ENCODE measurements at regions not wholly inside any gene's neighbourhood (a gene's known extent, or its start where the extent isn't known, plus 50 kb on each side); places are given as distances from the start of the nearest gene placed in this dataset.

- no peak for FAIRE-seq
Observed at GRCh38 chrX:39605866-39606265, 491.9 kb downstream of the BCOR start.

DNA sequence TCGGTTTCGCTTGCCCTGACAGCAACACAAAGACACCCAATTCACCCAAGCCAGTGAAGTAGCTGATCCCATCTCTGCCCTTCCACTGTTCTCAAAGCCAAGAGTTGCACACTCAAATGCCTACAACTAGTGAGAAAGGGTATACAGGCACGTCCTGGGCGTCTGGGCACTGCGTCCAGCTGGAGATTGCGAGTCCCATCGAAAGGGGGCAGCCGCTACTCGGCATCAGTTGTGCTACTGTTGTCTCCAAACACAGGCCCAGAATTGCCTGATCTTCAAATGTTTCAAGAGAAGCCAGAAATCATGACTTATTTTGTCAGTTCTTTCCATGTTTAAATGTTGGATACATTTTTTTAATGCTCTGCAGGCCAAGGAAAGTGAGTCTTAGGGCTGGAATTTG lies 487.8 kb downstream of the BCOR start:
- no peak overlapping the region for H3K27ac ChIP-seq (ENCODE audit: control insufficient read depth, insufficient read depth, low read length)
- TF ChIP-seq, protein P1, sequence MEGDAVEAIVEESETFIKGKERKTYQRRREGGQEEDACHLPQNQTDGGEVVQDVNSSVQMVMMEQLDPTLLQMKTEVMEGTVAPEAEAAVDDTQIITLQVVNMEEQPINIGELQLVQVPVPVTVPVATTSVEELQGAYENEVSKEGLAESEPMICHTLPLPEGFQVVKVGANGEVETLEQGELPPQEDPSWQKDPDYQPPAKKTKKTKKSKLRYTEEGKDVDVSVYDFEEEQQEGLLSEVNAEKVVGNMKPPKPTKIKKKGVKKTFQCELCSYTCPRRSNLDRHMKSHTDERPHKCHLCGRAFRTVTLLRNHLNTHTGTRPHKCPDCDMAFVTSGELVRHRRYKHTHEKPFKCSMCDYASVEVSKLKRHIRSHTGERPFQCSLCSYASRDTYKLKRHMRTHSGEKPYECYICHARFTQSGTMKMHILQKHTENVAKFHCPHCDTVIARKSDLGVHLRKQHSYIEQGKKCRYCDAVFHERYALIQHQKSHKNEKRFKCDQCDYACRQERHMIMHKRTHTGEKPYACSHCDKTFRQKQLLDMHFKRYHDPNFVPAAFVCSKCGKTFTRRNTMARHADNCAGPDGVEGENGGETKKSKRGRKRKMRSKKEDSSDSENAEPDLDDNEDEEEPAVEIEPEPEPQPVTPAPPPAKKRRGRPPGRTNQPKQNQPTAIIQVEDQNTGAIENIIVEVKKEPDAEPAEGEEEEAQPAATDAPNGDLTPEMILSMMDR (optimal IDR thresholded peaks at IDR 0.05 in 1 of 3, IDR thresholded peaks at IDR 0.05 in 1 of 3, conservative IDR thresholded peaks at IDR 0.05 in 1 of 3; ENCODE audit: extremely low read depth in 1 of 3, insufficient read depth in 2 of 3, low read length in 3 of 3), result no peak
- TF ChIP-seq EZH2 (IDR thresholded peaks at IDR 0.05; ENCODE audit: low read length), result no peak
- no peak overlapping the region for H3K4me2 ChIP-seq (ENCODE audit: control insufficient read depth, extremely low read depth, insufficient read depth, low read depth, low read length)
- H3K4me3 ChIP-seq (ENCODE audit: control insufficient read depth in 2 of 3, extremely low read depth in 1 of 3, insufficient read depth in 2 of 3, low read depth in 1 of 3, low read length in 3 of 3), result no peak overlapping the region
- no peaks in the 10 kb centered on the region for H3K79me2 ChIP-seq (ENCODE audit: control insufficient read depth, insufficient read depth, low read length)
- H4K20me1 ChIP-seq (ENCODE audit: control insufficient read depth, extremely low read depth, insufficient read depth, low read length), result no peaks in the 10 kb centered on the region
- peaks cover 14% of the 10 kb centered on the region for H3K27me3 ChIP-seq (ENCODE audit: control insufficient read depth, extremely low read depth, insufficient read depth, low read length)
- DNase-seq (ENCODE audit: low read depth, low spot score) (no peak), FAIRE-seq (no peak)
- no peaks in the 10 kb centered on the region for H3K36me3 ChIP-seq (ENCODE audit: control insufficient read depth in 2 of 2, extremely low read depth in 1 of 2, insufficient read depth in 2 of 2, low read length in 2 of 2)
- H2AFZ ChIP-seq (ENCODE audit: control insufficient read depth, low read length), result no peak overlapping the region
- H3K9ac ChIP-seq (ENCODE audit: control insufficient read depth, extremely low read depth, insufficient read depth, low read length), result no peak overlapping the region
- no peaks in the 10 kb centered on the region for H3K9me1 ChIP-seq (ENCODE audit: control insufficient read depth, extremely low read depth, insufficient read depth, low read length)
- dilution Hi-C loops (cut with MboI; ENCODE audit: extremely low pct_ligation_motif_present, low sequenced_read_pairs), result no loop called here
- peaks cover 6% of the 10 kb centered on the region for H3K4me1 ChIP-seq (ENCODE audit: control insufficient read depth, extremely low read depth, insufficient read depth, low read length)
- no peaks in the 10 kb centered on the region for H3K9me3 ChIP-seq (ENCODE audit: control insufficient read depth, low read depth, low read length)

More at GRCh38 chrX:39605866-39606265, 491.9 kb downstream of the BCOR start:
- Histone ChIP-seq H3K4me1 (ENCODE audit: control insufficient read depth, extremely low read depth, insufficient read depth, low read length) (no peaks in the 10 kb centered on the region), H4K20me1 (ENCODE audit: control insufficient read depth, extremely low read depth, insufficient read depth, low read length) (no peaks in the 10 kb centered on the region), H2AFZ (ENCODE audit: control insufficient read depth, low read length) (no peak overlapping the region), H3K9ac (ENCODE audit: control insufficient read depth, extremely low read depth, insufficient read depth, low read length) (no peak overlapping the region), H3K4me3 (ENCODE audit: control insufficient read depth in 2 of 3, extremely low read depth in 1 of 3, insufficient read depth in 2 of 3, low read depth in 1 of 3, low read length in 3 of 3) (no peak overlapping the region), H3K27ac (ENCODE audit: control insufficient read depth, insufficient read depth, low read length) (no peak overlapping the region), H3K27me3 (ENCODE audit: control insufficient read depth, extremely low read depth, insufficient read depth, low read length) (peaks cover 4% of the 10 kb centered on the region), H3K79me2 (ENCODE audit: control insufficient read depth, insufficient read depth, low read length) (no peaks in the 10 kb centered on the region), H3K4me2 (ENCODE audit: control insufficient read depth, extremely low read depth, insufficient read depth, low read depth, low read length) (no peak overlapping the region), H3K36me3 (ENCODE audit: control insufficient read depth in 2 of 2, extremely low read depth in 1 of 2, insufficient read depth in 2 of 2, low read length in 2 of 2) (no peaks in the 10 kb centered on the region), H3K9me3 (ENCODE audit: control insufficient read depth, low read depth, low read length) (no peaks in the 10 kb centered on the region), H3K9me1 (ENCODE audit: control insufficient read depth, extremely low read depth, insufficient read depth, low read length) (no peaks in the 10 kb centered on the region)
- dilution Hi-C loops (cut with MboI; ENCODE audit: extremely low pct_ligation_motif_present, low sequenced_read_pairs), result no loop called here
- TF ChIP-seq EZH2 (IDR thresholded peaks at IDR 0.05; ENCODE audit: low read length), result no peak
- TF ChIP-seq, protein P1 (optimal IDR thresholded peaks at IDR 0.05 in 1 of 3, IDR thresholded peaks at IDR 0.05 in 1 of 3, conservative IDR thresholded peaks at IDR 0.05 in 1 of 3; ENCODE audit: extremely low read depth in 1 of 3, insufficient read depth in 2 of 3, low read length in 3 of 3), result no peak
- DNase-seq (ENCODE audit: low read depth, low spot score), result no peak

All from keratinocyte (primary cell).